ENCODE measurements at regions not wholly inside any gene's neighbourhood (a gene's known extent, or its start where the extent isn't known, plus 50 kb on each side); places are given as distances from the start of the nearest gene placed in this dataset.

DNA sequence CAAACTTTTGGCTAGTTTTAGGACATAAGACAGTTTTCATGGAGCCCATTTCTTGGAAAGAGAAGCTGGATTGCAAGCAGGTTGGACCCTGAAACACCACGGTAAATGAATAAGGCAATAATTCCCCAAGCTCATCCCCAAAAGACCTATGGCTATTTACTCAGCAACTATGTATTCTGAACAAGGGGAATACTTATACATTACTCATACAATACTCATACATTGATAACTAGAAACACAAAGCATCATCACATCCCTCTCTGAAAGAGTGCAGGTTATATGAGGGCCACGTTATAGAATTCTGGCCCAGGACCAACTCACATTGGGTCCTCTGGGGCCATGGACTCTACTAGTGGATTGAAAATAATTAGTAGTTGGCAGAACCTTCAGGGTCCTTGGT, 154.8 kb downstream of the TMX3 start:
- DNase-seq (ENCODE audit: low read depth): no peak
- TF ChIP-seq, protein P1, sequence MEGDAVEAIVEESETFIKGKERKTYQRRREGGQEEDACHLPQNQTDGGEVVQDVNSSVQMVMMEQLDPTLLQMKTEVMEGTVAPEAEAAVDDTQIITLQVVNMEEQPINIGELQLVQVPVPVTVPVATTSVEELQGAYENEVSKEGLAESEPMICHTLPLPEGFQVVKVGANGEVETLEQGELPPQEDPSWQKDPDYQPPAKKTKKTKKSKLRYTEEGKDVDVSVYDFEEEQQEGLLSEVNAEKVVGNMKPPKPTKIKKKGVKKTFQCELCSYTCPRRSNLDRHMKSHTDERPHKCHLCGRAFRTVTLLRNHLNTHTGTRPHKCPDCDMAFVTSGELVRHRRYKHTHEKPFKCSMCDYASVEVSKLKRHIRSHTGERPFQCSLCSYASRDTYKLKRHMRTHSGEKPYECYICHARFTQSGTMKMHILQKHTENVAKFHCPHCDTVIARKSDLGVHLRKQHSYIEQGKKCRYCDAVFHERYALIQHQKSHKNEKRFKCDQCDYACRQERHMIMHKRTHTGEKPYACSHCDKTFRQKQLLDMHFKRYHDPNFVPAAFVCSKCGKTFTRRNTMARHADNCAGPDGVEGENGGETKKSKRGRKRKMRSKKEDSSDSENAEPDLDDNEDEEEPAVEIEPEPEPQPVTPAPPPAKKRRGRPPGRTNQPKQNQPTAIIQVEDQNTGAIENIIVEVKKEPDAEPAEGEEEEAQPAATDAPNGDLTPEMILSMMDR (conservative IDR thresholded peaks at IDR 0.05; ENCODE audit: low read depth, low read length): no peak
- no peak overlapping the region for H3K4me3 ChIP-seq (ENCODE audit: low read depth, low read length)

DNA sequence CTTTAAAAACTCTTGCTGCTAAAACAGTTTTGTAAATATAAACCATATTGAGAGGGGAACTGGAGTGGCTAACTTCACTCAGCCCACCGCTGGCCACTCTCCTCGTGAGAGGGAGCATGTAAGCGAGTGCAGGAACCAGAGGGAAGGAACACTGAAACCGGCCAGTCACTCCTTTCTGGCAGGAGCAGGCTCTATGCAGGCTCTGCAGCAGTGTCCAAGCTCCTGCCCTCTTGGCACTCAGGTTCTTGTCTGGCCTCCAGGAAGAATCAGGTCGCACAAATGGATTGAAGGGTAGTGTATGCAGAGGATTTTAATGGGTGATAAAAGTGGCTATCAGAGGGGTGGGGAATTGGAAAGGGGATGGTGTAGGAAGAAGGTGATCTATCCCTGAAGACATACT, 157.7 kb downstream of the TMX3 start:
- no peak for DNase-seq (ENCODE audit: low read depth)
- TF ChIP-seq, protein P1 (conservative IDR thresholded peaks at IDR 0.05; ENCODE audit: low read depth, low read length): no peak
- no peak overlapping the region for H3K4me3 ChIP-seq (ENCODE audit: low read depth, low read length)

DNA sequence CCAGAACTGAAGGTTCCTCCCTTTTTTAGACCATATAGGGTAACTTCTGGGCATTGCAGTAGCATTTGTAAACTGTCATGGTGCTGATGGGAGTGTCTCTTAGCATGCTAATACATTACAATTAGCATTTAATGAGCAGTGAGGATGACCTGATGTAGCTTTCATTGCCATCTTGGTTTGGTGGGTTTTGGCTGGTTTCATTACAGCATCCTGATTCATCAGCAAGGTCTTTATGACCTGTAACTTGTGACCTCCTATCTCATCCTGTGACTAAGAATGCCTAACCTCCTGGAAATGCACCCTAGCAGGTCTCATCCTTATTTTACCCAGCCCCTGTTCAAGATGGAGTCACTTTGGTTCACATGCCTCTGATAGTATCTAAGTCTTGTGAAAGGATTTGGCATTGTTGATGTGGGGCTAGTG, 159.0 kb downstream of the TMX3 start:
- TF ChIP-seq, protein P1 (conservative IDR thresholded peaks at IDR 0.05; ENCODE audit: low read depth, low read length): no peak
- H3K4me3 ChIP-seq (ENCODE audit: low read depth, low read length): no peak overlapping the region
- DNase-seq (ENCODE audit: low read depth): peak; percentile 7

DNA sequence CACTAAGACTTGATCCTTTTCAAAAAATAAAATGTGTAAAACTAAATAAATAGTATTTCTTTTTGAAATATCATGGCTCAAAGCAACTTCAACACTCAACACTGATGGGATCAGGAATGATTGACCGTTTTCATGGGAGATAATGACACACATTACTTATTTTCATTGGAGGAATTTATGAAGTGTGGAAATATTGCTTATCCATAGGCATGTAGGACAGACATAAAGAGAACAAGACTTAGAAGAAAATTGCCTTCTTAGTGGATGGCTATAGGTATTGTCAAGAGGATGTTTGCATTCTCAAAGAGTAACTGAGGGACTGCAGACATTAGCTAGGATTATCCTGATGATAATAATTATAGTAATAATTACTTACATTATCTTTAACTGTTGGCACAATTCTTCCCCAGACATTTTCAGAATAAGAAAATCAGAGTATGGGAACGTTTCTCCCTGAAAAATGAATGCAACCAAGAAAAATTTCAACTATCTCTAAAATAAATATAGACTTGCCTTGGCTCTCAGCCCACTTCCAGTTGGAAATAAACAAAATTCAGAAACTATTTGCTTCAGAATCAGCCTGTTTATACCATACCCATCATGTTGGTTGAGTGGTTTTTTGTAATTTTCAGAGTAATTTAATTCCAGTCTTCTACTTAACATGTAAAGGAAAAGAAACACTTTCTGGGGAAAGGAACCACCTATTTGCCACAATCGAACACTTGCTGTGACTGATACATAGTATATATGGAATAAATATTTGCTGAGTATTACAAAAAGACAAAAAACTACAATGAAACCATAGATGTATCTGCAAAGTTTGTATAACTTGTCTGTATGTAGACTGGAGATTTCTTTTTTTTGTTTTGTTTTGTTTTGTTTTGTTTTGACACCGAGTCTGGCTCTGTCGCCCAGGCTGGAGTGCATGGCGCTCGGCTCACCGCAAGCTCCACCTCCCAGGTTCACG, 165.7 kb downstream of the TMX3 start:
- TF ChIP-seq, protein P1 (conservative IDR thresholded peaks at IDR 0.05; ENCODE audit: low read depth, low read length): no peak
- no peak for DNase-seq (ENCODE audit: low read depth)

DNA sequence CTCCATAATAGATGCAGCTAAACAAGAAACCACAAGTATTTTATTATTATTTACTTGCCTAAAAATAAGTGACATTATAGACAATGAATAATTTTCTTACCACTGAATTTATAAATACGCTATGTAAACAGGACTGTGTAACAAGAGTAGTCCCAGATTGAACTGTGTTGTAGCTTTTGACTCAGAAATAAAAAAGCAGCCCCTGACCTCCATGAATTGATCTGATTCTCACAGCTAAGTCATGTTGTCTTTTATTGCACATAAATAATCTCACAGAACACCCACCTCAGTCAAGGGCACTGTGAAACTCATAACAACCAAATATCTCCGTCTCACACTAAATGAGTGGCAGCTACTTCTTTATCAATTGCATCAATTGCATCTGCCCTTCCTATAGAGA, 171.6 kb downstream of the TMX3 start:
- TF ChIP-seq, protein P1 (conservative IDR thresholded peaks at IDR 0.05; ENCODE audit: low read depth, low read length): no peak
- DNase-seq (ENCODE audit: low read depth): no peak
- H3K4me3 ChIP-seq (ENCODE audit: low read depth, low read length): no peak overlapping the region

More for the DNA sequence above, 165.7 kb downstream of the TMX3 start:
- H3K4me3 ChIP-seq (ENCODE audit: low read depth, low read length): no peak overlapping the region

DNA sequence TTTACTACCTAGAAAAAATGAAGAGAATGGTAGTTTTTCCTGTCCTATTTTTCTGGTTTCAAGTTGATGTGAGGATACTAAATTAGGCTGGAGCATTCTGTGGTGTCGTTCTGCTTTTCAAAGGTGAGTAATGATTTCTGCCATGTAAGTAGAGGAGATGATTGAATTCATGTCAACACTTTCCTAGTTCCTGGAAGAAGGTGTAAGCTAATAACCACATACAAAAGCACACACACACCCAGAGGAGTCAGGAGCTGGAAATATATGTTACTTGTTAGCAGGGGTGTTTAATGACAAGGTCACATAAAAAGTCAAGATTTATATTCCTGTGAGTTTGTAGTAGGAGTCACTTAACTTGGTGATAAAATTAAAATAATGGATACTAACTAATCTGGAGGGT, 172.1 kb downstream of the TMX3 start:
- DNase-seq (ENCODE audit: low read depth): no peak
- TF ChIP-seq, protein P1 (conservative IDR thresholded peaks at IDR 0.05; ENCODE audit: low read depth, low read length): no peak
- H3K4me3 ChIP-seq (ENCODE audit: low read depth, low read length): no peak overlapping the region

DNA sequence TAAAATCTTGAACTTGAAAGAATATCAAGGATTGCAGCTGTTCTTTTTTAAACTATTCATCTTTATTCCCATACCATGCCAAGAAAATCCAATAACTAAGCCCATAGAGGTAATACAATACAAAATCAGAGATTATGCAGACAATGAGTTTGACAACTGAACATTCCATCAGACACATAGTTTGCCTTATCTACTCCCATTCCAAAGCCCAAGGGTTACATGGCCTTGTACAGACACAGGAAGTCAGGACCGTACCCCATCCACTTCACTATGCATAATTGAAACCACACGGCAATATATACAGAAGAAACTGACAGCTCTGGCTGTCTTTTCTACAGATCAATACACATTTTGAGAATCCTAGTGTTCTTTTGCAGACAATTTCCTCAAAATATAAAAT, 181.3 kb downstream of the TMX3 start:
- H3K4me3 ChIP-seq (ENCODE audit: low read depth, low read length): no peak overlapping the region
- DNase-seq (ENCODE audit: low read depth): no peak
- TF ChIP-seq, protein P1 (conservative IDR thresholded peaks at IDR 0.05; ENCODE audit: low read depth, low read length): no peak

All from epithelial cell of proximal tubule (primary cell).